K562 (cell line): ENCODE measurements at regions not wholly inside any gene's neighbourhood (a gene's known extent, or its start where the extent isn't known, plus 50 kb on each side); places are given as distances from the start of the nearest gene placed in this dataset.

Source experiments
- ATF1 ChIP-seq, 2 experiments: fragments of 450-650 bp in 1 of 2; IDR thresholded peaks; 2 replicates each; pipeline ENCODE4 v1.6.1; 2016; ENCODE audit warnings: missing compliant biosample characterization in 1 of 2, missing genetic modification characterization in 1 of 2
- POLR2AphosphoS5 ChIP-seq: IDR thresholded peaks from 2 replicates; pipeline ENCODE4 v1.6.1; 2011; ENCODE audit warnings: mild to moderate bottlenecking, low read depth, low read length, moderate library complexity; ENCODE audit not compliant: control insufficient read depth, insufficient read depth
- ZNF274 ChIP-seq: IDR thresholded peaks from 2 replicates; pipeline ENCODE4 v1.6.1; 2011; ENCODE audit warnings: low read depth, mild to moderate bottlenecking, low read length, moderate library complexity, borderline replicate concordance

DNA sequence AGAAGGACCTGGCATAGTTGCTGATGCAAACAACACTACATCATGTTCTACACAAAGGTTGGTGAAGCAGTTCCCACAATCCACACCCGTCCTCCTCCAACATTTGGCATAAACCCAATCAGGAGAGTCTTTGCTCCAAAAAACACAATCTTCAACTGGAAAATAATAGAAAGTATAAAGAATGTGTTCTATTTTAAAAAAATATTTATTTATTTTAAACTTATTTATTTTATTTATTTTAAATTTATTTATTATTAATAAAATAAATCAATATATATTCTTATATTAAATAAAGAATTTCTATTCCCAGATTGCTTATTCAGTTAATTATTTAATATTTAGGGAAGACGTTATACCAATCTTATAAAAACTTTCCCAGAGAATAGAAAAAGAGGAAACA, 1753.7 kb upstream of the AGA start:
- no peak for TF ChIP-seq ATF1 (CRISPR knock-in tag; IDR thresholded peaks at IDR 0.05)
- TF ChIP-seq ATF1 (tag; IDR thresholded peaks at IDR 0.05) = no peak
- no peak for TF ChIP-seq POLR2AphosphoS5
- TF ChIP-seq ZNF274 = no peak
